H1 (cell line): ENCODE measurements at regions not wholly inside any gene's neighbourhood (a gene's known extent, or its start where the extent isn't known, plus 50 kb on each side); places are given as distances from the start of the nearest gene placed in this dataset.

Experiments used
- CTCF ChIA-PET: fragments of 300-600 bp; sonication (Branson Sonifier 250); formaldehyde crosslinking; loops from one replicate; lab custom pipeline; 2021; ENCODE audit not compliant: partially characterized antibody; lab: Charles Lee
- POLR2A ChIA-PET: fragments of 300-600 bp; sonication (Branson Sonifier 250); formaldehyde crosslinking; loops from one replicate; lab custom pipeline; 2021; ENCODE audit warnings: inconsistent platforms; ENCODE audit not compliant: partially characterized antibody; lab: Charles Lee
- DNase-seq, 2 experiments: peaks; one replicate each; pipeline versions ENCODE4 v3.0.0 to v3.0.0-alpha.2; 2010 to 2022; ENCODE audit warnings: low spot score in 2 of 2, low read depth in 1 of 2, mixed read lengths in 1 of 2
- FAIRE-seq: peaks from 2 replicates; lab custom pipeline; 2011; peaks lifted over from hg19 to GRCh38; lab: Jason Lieb, UNC
- H2AFZ ChIP-seq: 2 replicates; pipeline ENCODE4 v1.8.1; 2012; ENCODE audit warnings: low read length, inconsistent platforms
- H2AK5ac ChIP-seq: 2 replicates; pipeline ENCODE4 v1.6.1; 2013; ENCODE audit warnings: low read depth, low read length
- H2BK120ac ChIP-seq: replicated peaks from 2 replicates; pipeline ENCODE3; 2013; ENCODE audit warnings: low read depth, low read length, inconsistent platforms
- H2BK12ac ChIP-seq: 2 replicates; pipeline ENCODE4 v1.6.1; 2013; ENCODE audit warnings: low read depth, low read length
- H2BK15ac ChIP-seq: 2 replicates; pipeline ENCODE4 v1.6.1; 2013; ENCODE audit warnings: low read length
- H2BK20ac ChIP-seq: 2 replicates; pipeline ENCODE4 v1.6.1; 2013; ENCODE audit warnings: low read length
- H2BK5ac ChIP-seq: 2 replicates; pipeline ENCODE4 v1.6.1; 2013; ENCODE audit warnings: low read depth, low read length
- H3K14ac ChIP-seq: 2 replicates; pipeline ENCODE4 v1.6.1; 2013; ENCODE audit warnings: inconsistent platforms; ENCODE audit not compliant: insufficient read length
- H3K18ac ChIP-seq: 2 replicates; pipeline ENCODE4 v1.6.1; 2013; ENCODE audit warnings: low read length; ENCODE audit errors: extremely low read depth
- H3K23ac ChIP-seq: 2 replicates; pipeline ENCODE4 v1.6.1; 2013; ENCODE audit warnings: inconsistent platforms; ENCODE audit not compliant: insufficient read length
- H3K23me2 ChIP-seq: 2 replicates; pipeline ENCODE4 v1.6.1; 2013; ENCODE audit warnings: low read depth, low read length
- H3K27ac ChIP-seq: 2 replicates; pipeline ENCODE4 v1.6.1; 2011; ENCODE audit warnings: low read depth, low read length, inconsistent platforms
- H3K27me3 ChIP-seq, 4 experiments: replicated peaks in 1 of 4; 1 replicate in 1 of 4; 2 replicates in 3 of 4; pipeline versions ENCODE4 v1.6.1 to v1.8.1; 2011 to 2013; ENCODE audit warnings: low read length in 3 of 4, mild to moderate bottlenecking in 3 of 4, inconsistent platforms in 2 of 4, mixed read lengths in 2 of 4, moderate library complexity in 1 of 4; ENCODE audit not compliant: control insufficient read depth in 3 of 4, insufficient read depth in 3 of 4; ENCODE audit errors: extremely low read depth in 1 of 4
- H3K36me3 ChIP-seq, 4 experiments: 2 replicates each; pipeline versions ENCODE4 v1.6.1 to v1.8.1; 2011 to 2013; ENCODE audit warnings: mild to moderate bottlenecking in 4 of 4, low read length in 3 of 4, moderate library complexity in 2 of 4, control low read depth in 1 of 4, inconsistent platforms in 1 of 4; ENCODE audit not compliant: insufficient read depth in 4 of 4, control insufficient read depth in 2 of 4
- H3K4ac ChIP-seq: replicated peaks from 2 replicates; pipeline ENCODE3; 2013; ENCODE audit warnings: low read length, low read depth, mixed read lengths, inconsistent platforms; ENCODE audit not compliant: insufficient read length
- H3K4me1 ChIP-seq, 4 experiments: replicated peaks in 1 of 4; 1 replicate in 1 of 4; 2 replicates in 3 of 4; pipeline versions ENCODE4 v1.6.1 to v1.8.1; 2011 to 2013; ENCODE audit warnings: low read length in 3 of 4, inconsistent platforms in 2 of 4, mixed read lengths in 1 of 4; ENCODE audit not compliant: insufficient read depth in 4 of 4, control insufficient read depth in 3 of 4
- H3K4me2 ChIP-seq, 2 experiments: 2 replicates each; pipeline versions ENCODE4 v1.6.1 to v1.8.1; 2011 to 2013; ENCODE audit warnings: low read depth in 2 of 2, low read length in 2 of 2, control low read depth in 1 of 2, inconsistent platforms in 1 of 2, mild to moderate bottlenecking in 1 of 2; ENCODE audit not compliant: insufficient read depth in 1 of 2
- H3K4me3 ChIP-seq, 4 experiments: fragments of 200-600, 300-600 bp in 1 of 4; sonication (generic), shearing (Covaris generic), sonication (Bioruptor Twin) in 1 of 4; 2 replicates each; pipeline versions ENCODE4 v1.5.1 to v1.8.1; 2011 to 2016; ENCODE audit warnings: low read length in 4 of 4, low read depth in 3 of 4, control low read depth in 2 of 4, inconsistent platforms in 2 of 4, mild to moderate bottlenecking in 2 of 4, mixed read lengths in 1 of 4, moderate library complexity in 1 of 4; ENCODE audit not compliant: insufficient read depth in 2 of 4; ENCODE audit errors: extremely low read depth in 1 of 4
- H3K56ac ChIP-seq: replicated peaks from 2 replicates; pipeline ENCODE3; 2013; ENCODE audit warnings: low read depth, mild to moderate bottlenecking, mixed read lengths, low read length, inconsistent platforms; ENCODE audit not compliant: insufficient read length
- H3K79me1 ChIP-seq: 2 replicates; pipeline ENCODE4 v1.6.1; 2013; ENCODE audit warnings: low read depth, low read length, control low read depth
- H3K79me2 ChIP-seq, 2 experiments: 2 replicates each; pipeline versions ENCODE4 v1.6.1 to v1.8.1; 2012 to 2013; ENCODE audit warnings: low read length in 2 of 2, mild to moderate bottlenecking in 2 of 2, inconsistent platforms in 1 of 2; ENCODE audit not compliant: insufficient read depth in 2 of 2, control insufficient read depth in 1 of 2
- H3K9ac ChIP-seq, 4 experiments: replicated peaks in 1 of 4; 1 replicate in 1 of 4; 2 replicates in 3 of 4; pipeline versions ENCODE4 v1.6.1 to v1.8.1; 2011 to 2013; ENCODE audit warnings: low read depth in 3 of 4, low read length in 3 of 4, control low read depth in 2 of 4, mild to moderate bottlenecking in 2 of 4, moderate library complexity in 2 of 4, inconsistent platforms in 1 of 4; ENCODE audit errors: extremely low read depth in 1 of 4
- H3K9me3 ChIP-seq, 2 experiments: 2 replicates each; pipeline versions ENCODE4 v1.6.1 to v1.8.1; 2012 to 2013; ENCODE audit warnings: mild to moderate bottlenecking in 2 of 2, moderate library complexity in 2 of 2, control low read depth in 1 of 2, inconsistent platforms in 1 of 2, low read depth in 1 of 2, low read length in 1 of 2, mixed read lengths in 1 of 2; ENCODE audit not compliant: insufficient read depth in 2 of 2
- H4K20me1 ChIP-seq, 2 experiments: replicated peaks in 1 of 2; 2 replicates each; pipeline versions ENCODE3 to v1.8.1; 2011 to 2013; ENCODE audit warnings: inconsistent platforms in 2 of 2, low read length in 2 of 2, mild to moderate bottlenecking in 1 of 2; ENCODE audit not compliant: insufficient read depth in 2 of 2, control insufficient read depth in 1 of 2
- H4K5ac ChIP-seq: 2 replicates; pipeline ENCODE4 v1.6.1; 2013; ENCODE audit warnings: low read length, low read depth, mixed read lengths, inconsistent platforms; ENCODE audit not compliant: insufficient read length
- H4K8ac ChIP-seq: 2 replicates; pipeline ENCODE4 v1.8.0; 2013; ENCODE audit warnings: mild to moderate bottlenecking, moderate library complexity, low read length, inconsistent platforms; ENCODE audit not compliant: insufficient read depth; ENCODE audit errors: extremely low read depth
- H4K91ac ChIP-seq: replicated peaks from 2 replicates; pipeline ENCODE3; 2013; ENCODE audit warnings: low read length, mixed read lengths, inconsistent platforms; ENCODE audit not compliant: insufficient read length
- ASH2L ChIP-seq: fragments of 200-600, 300-600 bp; sonication (generic); IDR thresholded peaks from one replicate; pipeline ENCODE4 v1.7.1; 2017; ENCODE audit warnings: low read length
- CHD1 ChIP-seq: IDR thresholded peaks from 2 replicates; pipeline ENCODE4 v1.6.1; 2012; ENCODE audit warnings: low read depth, low read length, improper control_type of control experiment
- EZH2 ChIP-seq: fragments of 200-600 bp; sonication (generic); IDR thresholded peaks from 2 replicates; pipeline ENCODE4 v1.7.1; 2012; ENCODE audit warnings: low read depth, mild to moderate bottlenecking, moderate library complexity, low read length, inconsistent platforms; ENCODE audit not compliant: severe bottlenecking
- HDAC6 ChIP-seq: IDR thresholded peaks from one replicate; pipeline ENCODE4 v1.7.1; 2012; ENCODE audit warnings: low read depth, mild to moderate bottlenecking, inconsistent platforms, low read length, moderate library complexity
- NANOG ChIP-seq: IDR thresholded peaks from 2 replicates; pipeline ENCODE4 v1.6.1; 2011; ENCODE audit warnings: low read length, low read depth, mild to moderate bottlenecking, inconsistent platforms; ENCODE audit not compliant: insufficient read depth, poor library complexity, severe bottlenecking
- NRF1 ChIP-seq: IDR thresholded peaks from 2 replicates; pipeline ENCODE4 v1.6.1; 2011; ENCODE audit warnings: mild to moderate bottlenecking, low read depth, low read length, improper control_type of control experiment
- PHF8 ChIP-seq: fragments of 200-600 bp; sonication (generic); conservative IDR thresholded peaks from 2 replicates; pipeline ENCODE4 v1.7.1; 2012; ENCODE audit warnings: low read depth, mild to moderate bottlenecking, inconsistent platforms, low read length, moderate library complexity
- POLR2A ChIP-seq, 2 experiments: IDR thresholded peaks; 1 replicate in 1 of 2; 2 replicates in 1 of 2; pipeline ENCODE4 v1.6.1; 2011; ENCODE audit warnings: low read depth in 2 of 2, low read length in 2 of 2, mild to moderate bottlenecking in 2 of 2; ENCODE audit errors: control extremely low read depth in 1 of 2
- SIRT6 ChIP-seq: IDR thresholded peaks from one replicate; pipeline ENCODE4 v1.7.1; 2012; ENCODE audit warnings: low read length, inconsistent platforms
- TBP ChIP-seq: IDR thresholded peaks from 2 replicates; pipeline ENCODE4 v1.6.1; 2011; ENCODE audit warnings: low read depth, low read length, improper control_type of control experiment
- WGBS, 2 experiments: shearing (Covaris generic) in 1 of 2; methylation state at CpG; one replicate each; pipeline versions ENCODE4 v1.1.6 to v1.1.7; 2013 to 2015; ENCODE audit warnings: low lambda C conversion rate in 2 of 2, mixed read lengths in 2 of 2, inconsistent platforms in 1 of 2, low coverage in 1 of 2, missing lambda C conversion rate in 1 of 2; ENCODE audit not compliant: insufficient replicate concordance in 2 of 2, insufficient coverage in 1 of 2, insufficient read length in 1 of 2; ENCODE audit errors: extremely low coverage in 1 of 2, missing lambda C conversion rate in 1 of 2; 5-methylcytosine and 5-hydroxymethylcytosine counted together

DNA sequence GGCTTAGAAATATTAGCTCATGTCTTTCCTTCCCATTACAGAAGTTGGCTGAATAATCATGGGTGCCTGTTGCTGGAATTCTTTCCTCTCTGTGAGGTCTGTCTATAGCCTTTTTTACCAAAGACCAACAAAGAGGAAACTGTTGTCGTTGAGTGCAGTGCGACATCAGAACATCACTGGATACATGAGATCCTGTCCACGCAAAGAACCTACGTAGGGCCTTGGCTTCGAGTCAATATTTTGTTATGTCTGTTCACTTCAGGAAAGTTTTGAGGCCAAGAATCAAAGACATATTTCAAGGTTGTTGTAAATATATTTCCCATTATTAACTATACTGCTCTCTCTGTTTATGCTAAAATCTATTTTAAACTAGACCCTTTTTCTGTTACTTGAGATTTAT is 101.5 kb upstream of the IL12A start:
- Histone ChIP-seq H4K5ac (no peak overlapping the region), H3K4ac (no peak overlapping the region), H3K23ac (no peak overlapping the region), H3K79me2 (no peaks in the 10 kb centered on the region), H4K8ac (no peak overlapping the region), H3K27me3 (no peaks in the 10 kb centered on the region), H3K9ac (no peak overlapping the region), H2AK5ac (no peak overlapping the region), H3K79me1 (no peaks in the 10 kb centered on the region), H3K4me3 (no peak overlapping the region), H3K14ac (no peak overlapping the region), H3K4me1 (peaks cover 0 to 6% (median 0%) of the 10 kb centered on the region in 4 experiments; a peak in 2 of 7 replicates), H3K27ac (no peak overlapping the region), H2BK120ac (no peak overlapping the region), H2AFZ (no peak overlapping the region), H4K20me1 (peaks cover 0 to 2% of the 10 kb centered on the region in 2 experiments), H2BK20ac (no peak overlapping the region), H2BK15ac (no peak overlapping the region), H3K56ac (no peak overlapping the region), H3K4me2 (no peak overlapping the region), H2BK12ac (no peak overlapping the region), H3K23me2 (no peaks in the 10 kb centered on the region), H3K36me3 (peaks cover 0 to 3% (median 1%) of the 10 kb centered on the region in 4 experiments; a peak in 1 of 8 replicates), H2BK5ac (no peak overlapping the region), H3K18ac (no peak overlapping the region), H4K91ac (no peak overlapping the region), H3K9me3 (no peaks in the 10 kb centered on the region)
- POLR2A ChIA-PET: interaction anchor here (1.2 kb wide), 1 partner anchor 24 kb away, joined by 4 read pairs; no protein-coding TSS in a partner anchor
- FAIRE-seq (no peak), DNase-seq (no peak)
- CTCF ChIA-PET: interaction anchor here (1.1 to 12.8 kb wide), 11 partner anchors 10 to 118 kb away, joined by 3 to 238 read pairs (median 17); partner anchors contain the start of gene IL12A
- WGBS, 2 experiments: 95% methylated on average over 5 of the region's 5 CpGs; no CpG with 5 or more reads in 1 of the 2 experiments
- TF ChIP-seq TBP (no peak), PHF8 (no peak), SIRT6 (no peak), CHD1 (no peak), POLR2A (IDR thresholded peaks at IDR 0.05; ENCODE audit: control extremely low read depth in 1 of 2, low read depth in 2 of 2, low read length in 2 of 2) (no peak), HDAC6 (no peak), NANOG (no peak), NRF1 (no peak), EZH2 (no peak), ASH2L (no peak)
